ENCODE measurements at regions not wholly inside any gene's neighbourhood (a gene's known extent, or its start where the extent isn't known, plus 50 kb on each side); places are given as distances from the start of the nearest gene placed in this dataset.
"Not testable (repeated sequence)": the region's sequence is repeated elsewhere in the genome, so short reads cannot be mapped to it uniquely, and the experiment has no call there.

GRCh38 chr4:181834071-181834470 lies 409.1 kb upstream of the TENM3 start:
- no peak overlapping the region for H3K4me3 ChIP-seq (ENCODE audit: low read depth, poor library complexity, severe bottlenecking)
- 86 to 87% methylated on average over 2 of the region's 2 CpGs for WGBS, 2 donors
- TF ChIP-seq, protein P1, sequence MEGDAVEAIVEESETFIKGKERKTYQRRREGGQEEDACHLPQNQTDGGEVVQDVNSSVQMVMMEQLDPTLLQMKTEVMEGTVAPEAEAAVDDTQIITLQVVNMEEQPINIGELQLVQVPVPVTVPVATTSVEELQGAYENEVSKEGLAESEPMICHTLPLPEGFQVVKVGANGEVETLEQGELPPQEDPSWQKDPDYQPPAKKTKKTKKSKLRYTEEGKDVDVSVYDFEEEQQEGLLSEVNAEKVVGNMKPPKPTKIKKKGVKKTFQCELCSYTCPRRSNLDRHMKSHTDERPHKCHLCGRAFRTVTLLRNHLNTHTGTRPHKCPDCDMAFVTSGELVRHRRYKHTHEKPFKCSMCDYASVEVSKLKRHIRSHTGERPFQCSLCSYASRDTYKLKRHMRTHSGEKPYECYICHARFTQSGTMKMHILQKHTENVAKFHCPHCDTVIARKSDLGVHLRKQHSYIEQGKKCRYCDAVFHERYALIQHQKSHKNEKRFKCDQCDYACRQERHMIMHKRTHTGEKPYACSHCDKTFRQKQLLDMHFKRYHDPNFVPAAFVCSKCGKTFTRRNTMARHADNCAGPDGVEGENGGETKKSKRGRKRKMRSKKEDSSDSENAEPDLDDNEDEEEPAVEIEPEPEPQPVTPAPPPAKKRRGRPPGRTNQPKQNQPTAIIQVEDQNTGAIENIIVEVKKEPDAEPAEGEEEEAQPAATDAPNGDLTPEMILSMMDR (IDR thresholded peaks at IDR 0.05) = no peak
- no peak for TF ChIP-seq POLR2A (IDR thresholded peaks at IDR 0.05)
- intact Hi-C loops (cut with DNase I; ENCODE audit: low total_unique reads) = no loop called here
- no peak for DNase-seq (ENCODE audit: low spot score in 2 of 2)

- no peak for DNase-seq (ENCODE audit: low spot score in 2 of 2)
- H3K4me3 ChIP-seq (ENCODE audit: low read depth, poor library complexity, severe bottlenecking) = no peak overlapping the region
- WGBS, 2 donors = 60 to 64% methylated on average over 5 of the region's 5 CpGs
- no peak for TF ChIP-seq POLR2A (IDR thresholded peaks at IDR 0.05)
- TF ChIP-seq, protein P1 (IDR thresholded peaks at IDR 0.05) = no peak
- intact Hi-C loops (cut with DNase I; ENCODE audit: low total_unique reads) = no loop called here
Measured at GRCh38 chr4:181835348-181835747, 407.9 kb upstream of the TENM3 start.

DNA sequence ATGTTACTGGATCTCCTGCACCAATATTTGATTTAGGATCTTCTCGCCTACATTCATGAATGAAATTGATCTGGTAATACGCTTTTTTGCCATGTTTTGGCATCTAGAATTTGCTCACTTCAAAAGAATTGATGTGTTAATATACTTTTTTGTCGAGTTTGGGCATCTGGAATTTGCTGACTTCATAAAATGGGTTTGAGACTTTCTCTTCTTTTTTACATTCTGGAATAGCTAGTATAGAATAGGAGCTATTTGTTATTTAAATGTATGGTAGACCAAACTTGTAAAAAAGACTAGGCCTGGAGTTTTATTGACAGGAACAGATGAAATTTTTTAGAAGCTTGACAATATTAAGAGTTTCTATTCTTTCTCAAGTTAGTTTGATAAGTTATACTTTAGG lies 404.9 kb upstream of the TENM3 start:
- WGBS, 2 donors = 83 to 86% methylated on average over 3 of the region's 3 CpGs
- no peak for TF ChIP-seq POLR2A (IDR thresholded peaks at IDR 0.05)
- TF ChIP-seq, protein P1 (IDR thresholded peaks at IDR 0.05) = no peak
- DNase-seq (ENCODE audit: low spot score in 2 of 2) = no peak
- intact Hi-C loops (cut with DNase I; ENCODE audit: low total_unique reads) = no loop called here
- H3K4me3 ChIP-seq (ENCODE audit: low read depth, poor library complexity, severe bottlenecking) = no peak overlapping the region

DNA sequence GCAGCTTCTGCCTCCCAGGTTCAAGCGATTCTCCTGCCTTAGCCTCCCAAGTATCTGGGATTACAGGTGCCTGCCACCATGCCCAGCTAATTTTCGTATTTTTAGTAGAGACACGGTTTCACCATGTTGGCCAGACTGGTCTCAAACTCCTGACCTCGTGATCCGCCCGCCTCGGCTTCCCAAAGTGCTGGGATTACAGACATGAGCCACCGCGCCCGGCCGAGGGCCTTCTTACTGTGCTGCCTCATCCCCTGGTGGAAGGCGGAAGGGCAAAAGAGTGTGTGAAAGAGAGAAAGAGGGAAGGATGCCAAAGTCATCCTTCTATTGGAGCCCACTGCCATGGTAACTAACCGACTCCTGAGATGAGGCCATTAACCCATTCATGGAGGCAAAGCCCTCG lies 399.4 kb upstream of the TENM3 start:
- intact Hi-C loops (cut with DNase I; ENCODE audit: low total_unique reads); DNase-seq (ENCODE audit: low spot score in 2 of 2); H3K4me3 ChIP-seq (ENCODE audit: low read depth, poor library complexity, severe bottlenecking): not testable (repeated sequence)
- WGBS, 2 donors = 89 to 94% methylated on average over 14 of the region's 14 CpGs

- intact Hi-C loops (cut with DNase I; ENCODE audit: low total_unique reads) = no loop called here
- TF ChIP-seq, protein P1 (IDR thresholded peaks at IDR 0.05) = no peak
- no peak for TF ChIP-seq POLR2A (IDR thresholded peaks at IDR 0.05)
- no peak for DNase-seq (ENCODE audit: low spot score in 2 of 2)
- no peak overlapping the region for H3K4me3 ChIP-seq (ENCODE audit: low read depth, poor library complexity, severe bottlenecking)
- WGBS, 2 donors = 75% methylated on average over 3 of the region's 3 CpGs
Measured at GRCh38 chr4:181845617-181846016, 397.6 kb upstream of the TENM3 start.

DNA sequence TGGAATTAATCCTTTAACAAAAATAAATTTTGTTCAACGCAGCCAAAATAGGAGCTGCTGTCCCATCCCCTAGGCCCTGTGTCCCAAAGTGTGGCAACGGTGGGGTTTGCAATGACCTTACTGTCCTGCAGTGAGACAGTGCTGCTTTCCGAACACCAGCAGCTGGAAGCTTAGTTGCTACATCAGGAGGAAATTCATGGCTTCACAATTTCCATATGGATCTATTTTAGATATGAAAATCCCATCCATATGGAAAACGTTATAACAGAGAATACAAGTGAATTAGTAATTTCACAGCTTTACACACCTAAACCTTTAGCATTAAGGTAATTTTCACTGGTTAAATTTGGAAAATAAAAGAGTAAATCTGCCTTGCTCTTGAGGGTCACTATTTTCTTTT lies 396.3 kb upstream of the TENM3 start:
- TF ChIP-seq, protein P1 (IDR thresholded peaks at IDR 0.05) = no peak
- no peak for TF ChIP-seq POLR2A (IDR thresholded peaks at IDR 0.05)
- H3K4me3 ChIP-seq (ENCODE audit: low read depth, poor library complexity, severe bottlenecking) = no peak overlapping the region
- 52 to 71% methylated on average over 4 of the region's 4 CpGs for WGBS, 2 donors
- no peak for DNase-seq (ENCODE audit: low spot score in 2 of 2)
- intact Hi-C loops (cut with DNase I; ENCODE audit: low total_unique reads) = no loop called here
